GM21381 (cell line): ENCODE measurements at regions not wholly inside any gene's neighbourhood (a gene's known extent, or its start where the extent isn't known, plus 50 kb on each side); places are given as distances from the start of the nearest gene placed in this dataset.

Experiments used
- ATAC-seq: cut with Tn5 transposase; IDR thresholded peaks from one replicate; pipeline ENCODE4 v1.9.1; 2021; ENCODE audit warnings: mild to moderate bottlenecking, moderate library complexity; ENCODE audit not compliant: unreplicated experiment

DNA sequence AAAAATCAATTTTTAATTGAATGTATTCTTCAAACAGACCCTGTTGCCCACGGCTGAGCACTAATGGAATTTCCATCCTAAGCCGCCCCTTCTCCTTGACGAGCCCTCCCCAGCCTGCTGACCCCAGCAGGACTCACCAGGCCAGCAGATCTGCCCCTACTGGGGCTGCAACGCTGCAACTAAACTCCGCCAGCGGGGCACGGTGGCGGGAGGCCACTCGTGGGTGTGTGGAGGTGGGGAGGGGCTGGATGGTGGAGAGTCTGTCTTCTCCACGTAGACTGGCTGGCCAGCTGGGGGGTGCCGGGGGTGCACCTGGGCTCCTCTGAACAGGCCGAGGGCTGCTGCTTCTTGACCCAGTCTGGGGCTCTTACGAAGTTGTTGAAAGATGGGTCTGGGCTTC is 67.8 kb downstream of the ENGASE start:
- no peak for ATAC-seq

DNA sequence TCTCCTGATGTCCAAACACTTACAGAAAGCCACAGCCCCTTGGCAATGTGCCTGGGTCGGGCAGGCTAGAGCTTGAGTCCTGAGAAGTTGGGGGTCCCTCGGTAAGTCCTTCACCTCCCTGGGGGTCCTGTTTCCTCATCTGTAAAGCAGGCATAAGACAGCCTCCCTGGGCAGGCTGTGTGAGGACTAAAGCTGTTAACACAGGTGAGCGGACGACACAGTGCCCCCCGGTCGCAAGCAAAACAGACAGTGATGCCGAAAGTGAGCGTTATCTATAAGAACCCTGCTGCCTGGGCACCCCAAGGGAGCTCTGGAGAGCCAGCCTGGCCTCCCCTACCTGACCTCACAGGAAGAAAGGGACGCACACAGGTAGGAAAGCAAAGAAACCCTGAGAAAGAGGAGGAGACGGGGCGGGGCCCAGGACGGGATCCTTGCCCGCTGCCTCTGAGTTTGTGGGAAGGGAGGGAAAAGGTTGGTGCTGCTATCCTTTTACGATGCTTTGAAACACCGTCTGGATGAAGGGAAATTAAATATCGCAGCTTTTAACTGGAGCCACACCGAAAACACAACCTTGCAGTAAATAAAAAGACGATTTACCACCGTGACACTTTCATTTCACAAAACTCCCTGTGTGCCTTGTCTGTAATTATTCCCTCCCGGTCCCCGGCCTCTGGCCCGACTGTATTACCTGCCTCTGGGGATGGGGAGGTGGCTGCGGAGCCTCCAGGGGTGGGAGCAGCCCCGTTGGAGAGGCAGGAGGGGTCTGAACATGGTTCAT is 67.1 kb downstream of the ENGASE start:
- ATAC-seq, result no peak

DNA sequence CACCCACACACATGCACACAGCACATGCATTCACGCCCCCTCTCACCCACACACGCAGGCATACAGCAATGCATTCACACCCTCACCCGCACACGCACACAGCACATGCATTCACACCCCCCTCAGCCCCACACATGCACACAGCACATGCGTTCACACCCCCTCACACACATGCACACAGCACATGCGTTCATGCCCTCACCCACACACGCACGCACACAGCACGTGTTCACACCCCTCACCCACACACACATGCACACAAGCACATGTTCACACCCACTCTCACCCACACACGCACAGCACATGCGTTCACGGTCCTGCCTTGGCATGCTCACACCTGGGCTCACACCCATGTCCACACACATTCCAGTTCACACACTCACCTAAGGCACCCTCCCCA is 64.2 kb downstream of the ENGASE start:
- no peak for ATAC-seq

DNA sequence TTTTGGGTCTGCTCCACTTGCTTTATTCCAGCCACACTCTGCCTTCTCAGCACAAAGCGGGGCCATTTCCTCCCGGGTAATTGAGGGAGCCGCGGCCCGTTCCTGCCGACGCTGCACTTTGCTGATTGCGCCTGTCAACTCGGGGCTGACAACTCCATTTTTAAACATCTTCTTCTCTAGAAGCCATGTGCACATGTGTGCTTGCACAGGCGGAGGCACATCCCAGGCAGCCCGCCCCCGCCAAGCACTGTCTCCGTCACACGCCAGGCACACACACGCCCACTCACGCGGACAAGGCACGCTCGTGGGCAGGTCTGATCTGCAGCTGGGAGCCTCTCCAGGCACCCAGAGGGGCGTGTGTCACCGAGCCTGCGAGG is 63.2 kb downstream of the ENGASE start:
- ATAC-seq, result no peak

DNA sequence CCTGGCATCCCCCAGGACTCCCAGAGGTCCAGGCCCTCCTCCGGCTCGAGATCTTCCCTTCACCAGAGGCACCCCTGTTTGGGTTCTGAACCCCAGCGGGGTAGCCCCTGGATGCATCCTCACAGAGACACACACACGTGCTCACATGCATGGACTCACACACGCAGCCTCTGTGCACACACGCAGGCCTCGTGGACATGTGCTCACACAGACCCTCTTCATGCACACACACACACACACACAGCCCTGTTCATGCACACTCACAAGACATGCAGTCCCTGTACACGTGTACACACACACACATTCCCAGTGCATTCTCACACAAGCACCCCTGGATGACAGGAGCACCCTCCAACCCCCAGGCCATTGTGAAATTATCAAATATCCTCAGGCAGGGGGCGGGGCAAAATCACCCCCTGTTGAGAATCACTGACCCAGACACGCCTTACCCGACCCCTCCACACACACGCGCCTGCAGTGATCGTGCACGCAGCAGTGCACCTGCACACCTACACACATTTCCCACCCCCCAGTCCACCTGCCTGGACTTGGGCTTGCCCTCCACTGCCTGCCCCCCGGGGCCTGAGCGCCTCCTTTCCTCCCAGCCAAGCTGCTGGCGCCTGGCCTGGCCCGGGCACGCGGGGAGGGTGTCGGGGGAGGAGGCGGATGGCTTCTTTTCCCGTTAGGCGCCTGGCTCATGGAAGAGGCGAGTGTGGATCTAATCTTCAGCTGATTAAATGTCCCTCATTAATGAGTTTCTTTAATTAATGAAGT is 62.6 kb downstream of the ENGASE start:
- no peak for ATAC-seq

DNA sequence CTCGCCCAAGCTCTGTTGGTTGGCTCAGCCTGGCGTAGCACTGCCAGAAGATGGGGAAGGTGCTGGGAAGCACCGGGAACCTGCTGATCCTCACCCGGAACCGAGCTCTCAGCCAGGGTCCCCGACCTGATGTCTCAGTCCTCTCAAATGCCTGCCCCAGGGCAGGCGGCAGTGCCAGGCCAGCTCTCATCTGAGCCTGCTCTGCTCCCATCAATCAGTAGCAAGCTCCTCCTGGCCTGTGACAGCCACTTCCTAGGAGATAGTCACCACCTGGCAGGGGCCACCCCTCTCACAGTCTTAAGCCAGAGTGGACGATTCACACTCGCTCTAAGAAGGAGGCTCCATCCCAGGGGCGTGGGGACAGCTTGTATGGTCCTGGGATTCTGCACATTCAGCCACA is 62.0 kb downstream of the ENGASE start:
- no peak for ATAC-seq
